Globus pallidus (tissue), 1 donor: ENCODE measurements at regions not wholly inside any gene's neighbourhood (a gene's known extent, or its start where the extent isn't known, plus 50 kb on each side); places are given as distances from the start of the nearest gene placed in this dataset.
"Not testable (repeated sequence)": the region's sequence is repeated elsewhere in the genome, so short reads cannot be mapped to it uniquely, and the experiment has no call there.

Source experiments
- DNase-seq: peaks from one replicate; pipeline ENCODE4 v3.0.0-alpha.2; 2015; ENCODE audit warnings: low spot score

- no peak for DNase-seq
Measured at GRCh38 chr11:109680127-109680526, 258.1 kb downstream of the C11orf87 start.

GRCh38 chr11:109682788-109683187 is 260.8 kb downstream of the C11orf87 start:
- DNase-seq = not testable (repeated sequence)

- no peak for DNase-seq
Measured at GRCh38 chr11:109695696-109696095, 273.7 kb downstream of the C11orf87 start.

- DNase-seq = no peak
Measured at GRCh38 chr11:109696191-109696897, 274.4 kb downstream of the C11orf87 start.

GRCh38 chr11:109697140-109697843 is 275.3 kb downstream of the C11orf87 start:
- DNase-seq = no peak

- DNase-seq = no peak
Measured at GRCh38 chr11:109698237-109698636, 276.2 kb downstream of the C11orf87 start.

- DNase-seq = no peak
Measured at GRCh38 chr11:109704432-109704831, 282.4 kb downstream of the C11orf87 start.

- peak; percentile 10 for DNase-seq
Measured at GRCh38 chr11:109706945-109707344, 285.0 kb downstream of the C11orf87 start.

- no peak for DNase-seq
Measured at GRCh38 chr11:109707411-109707810, 285.4 kb downstream of the C11orf87 start.

- DNase-seq = no peak
Measured at GRCh38 chr11:109708184-109708583, 286.2 kb downstream of the C11orf87 start.

- DNase-seq = not testable (repeated sequence)
Measured at GRCh38 chr11:109714444-109714843, 292.5 kb downstream of the C11orf87 start.

GRCh38 chr11:109715424-109715823 is 293.4 kb downstream of the C11orf87 start:
- not testable (repeated sequence) for DNase-seq

- DNase-seq = no peak
Measured at GRCh38 chr11:109726061-109726460, 304.1 kb downstream of the C11orf87 start.

GRCh38 chr11:109728056-109728455 is 306.1 kb downstream of the C11orf87 start:
- no peak for DNase-seq

GRCh38 chr11:109729761-109730160 is 307.8 kb downstream of the C11orf87 start:
- DNase-seq = no peak

- no peak for DNase-seq
Measured at GRCh38 chr11:109730669-109731068, 308.7 kb downstream of the C11orf87 start.

GRCh38 chr11:109731451-109731850 is 309.5 kb downstream of the C11orf87 start:
- no peak for DNase-seq

GRCh38 chr11:109733245-109733644 is 311.3 kb downstream of the C11orf87 start:
- DNase-seq = no peak

GRCh38 chr11:109734566-109734965 is 312.6 kb downstream of the C11orf87 start:
- no peak for DNase-seq

- no peak for DNase-seq
Measured at GRCh38 chr11:109735128-109735527, 313.1 kb downstream of the C11orf87 start.

- no peak for DNase-seq
Measured at GRCh38 chr11:109739379-109739778, 317.4 kb downstream of the C11orf87 start.

GRCh38 chr11:109745996-109746625 is 324.1 kb downstream of the C11orf87 start:
- no peak for DNase-seq

- DNase-seq = no peak
Measured at GRCh38 chr11:109747839-109748238, 325.8 kb downstream of the C11orf87 start.
